HepG2 (cell line): ENCODE measurements at regions not wholly inside any gene's neighbourhood (a gene's known extent, or its start where the extent isn't known, plus 50 kb on each side); places are given as distances from the start of the nearest gene placed in this dataset.

ENCODE experiments used
- ATAC-seq: fragments of 200-7000 bp; cut with Tn5 transposase; 3 replicates; pipeline ENCODE4 v1.9.1; 2020; ENCODE audit warnings: mild to moderate bottlenecking, moderate library complexity
- BruUV-seq: library from RNA; stranded (reverse); fragments of 400-500 nt; replicated peaks from 2 replicates; lab custom pipeline; 2021; lab: Mats Ljungman, UMichigan
- CTCF ChIA-PET: fragments of 300-600 bp; formaldehyde crosslinking; extraction: SDS; loops from one replicate; lab custom pipeline; 2021; ENCODE audit warnings: low total read pairs, inconsistent platforms, low intra/inter-chr PET ratio; lab: Yijun Ruan, JAX
- POLR2A ChIA-PET: fragments of 350-600 bp; sonication (Branson Sonifier 250); formaldehyde crosslinking; loops from one replicate; lab custom pipeline; 2020; ENCODE audit warnings: antibody characterized with exemption, inconsistent platforms; lab: Yijun Ruan, JAX
- DNase-seq: peaks from one replicate; pipeline ENCODE4 v3.0.0-alpha.2; 2015; ENCODE audit warnings: low spot score
- FAIRE-seq: peaks from 3 replicates; lab custom pipeline; 2011; peaks lifted over from hg19 to GRCh38; lab: Jason Lieb, UNC
- H2AFZ ChIP-seq: one replicate; pipeline ENCODE4 v1.6.1; 2011; ENCODE audit warnings: low read length, inconsistent platforms
- H3K27ac ChIP-seq: fragments of 300-600 bp; 3 replicates; pipeline ENCODE4 v1.8.0; 2011; ENCODE audit warnings: mixed run types, mild to moderate bottlenecking, mixed read lengths, low read length, inconsistent platforms; ENCODE audit not compliant: insufficient read depth; ENCODE audit errors: extremely low read length
- H3K27me3 ChIP-seq, 2 experiments: fragments of 200-600 bp in 1 of 2; 2 replicates in 1 of 2; 3 replicates in 1 of 2; pipeline versions ENCODE4 v1.6.0 to v1.8.0; 2011; ENCODE audit warnings: low read length in 2 of 2, mild to moderate bottlenecking in 2 of 2, moderate library complexity in 2 of 2, inconsistent platforms in 1 of 2; ENCODE audit not compliant: insufficient read depth in 2 of 2, control insufficient read depth in 1 of 2
- H3K36me3 ChIP-seq, 2 experiments: fragments of 200-600 bp in 1 of 2; replicated peaks in 1 of 2; 2 replicates in 1 of 2; 3 replicates in 1 of 2; pipeline versions ENCODE4 v1.5.1 to v1.8.0; 2011; ENCODE audit warnings: low read length in 2 of 2, inconsistent platforms in 1 of 2; ENCODE audit not compliant: insufficient read depth in 2 of 2, control insufficient read depth in 1 of 2
- H3K4me1 ChIP-seq: 2 replicates; pipeline ENCODE4 v1.5.1; 2012; ENCODE audit warnings: low read length, inconsistent platforms; ENCODE audit not compliant: insufficient read depth
- H3K4me2 ChIP-seq: 2 replicates; pipeline ENCODE4 v1.6.0; 2011; ENCODE audit warnings: low read depth, low read length, inconsistent platforms
- H3K4me3 ChIP-seq, 3 experiments: fragments of 200-600 bp in 1 of 3; sonication (generic), shearing (Covaris generic) in 1 of 3; replicated peaks in 1 of 3; 2 replicates each; pipeline ENCODE4 v1.5.1; 2011 to 2016; ENCODE audit warnings: low read length in 3 of 3, inconsistent platforms in 2 of 3, low read depth in 2 of 3, mild to moderate bottlenecking in 2 of 3, control low read depth in 1 of 3, mixed read lengths in 1 of 3; ENCODE audit not compliant: insufficient read depth in 1 of 3
- H3K79me2 ChIP-seq: one replicate; pipeline ENCODE4 v1.6.1; 2011; ENCODE audit warnings: low read length, inconsistent platforms; ENCODE audit not compliant: insufficient read depth
- H3K9ac ChIP-seq: 2 replicates; pipeline ENCODE4 v1.6.0; 2011; ENCODE audit warnings: mild to moderate bottlenecking, low read depth, low read length, inconsistent platforms; ENCODE audit not compliant: insufficient read depth
- H3K9me3 ChIP-seq: 2 replicates; pipeline ENCODE4 v1.5.1; 2012; ENCODE audit warnings: mild to moderate bottlenecking, low read length
- H4K20me1 ChIP-seq: 2 replicates; pipeline ENCODE4 v1.6.0; 2011; ENCODE audit warnings: inconsistent platforms, mild to moderate bottlenecking, low read length, moderate library complexity; ENCODE audit not compliant: insufficient read depth
- CEBPB ChIP-seq: IDR thresholded peaks from 2 replicates; pipeline ENCODE4 v1.6.1; 2011; ENCODE audit warnings: low read depth, low read length, improper control_type of control experiment, borderline replicate concordance
- RFX1 ChIP-seq: fragments of 450-650 bp; IDR thresholded peaks from 2 replicates; pipeline ENCODE4 v1.6.1; 2017
- THAP8 ChIP-seq: sonication (generic); formaldehyde crosslinking; IDR thresholded peaks from 2 replicates; pipeline ENCODE4 v1.5.1; 2020; ENCODE audit warnings: missing genetic modification reagents, mild to moderate bottlenecking, borderline replicate concordance
- ZBTB39 ChIP-seq: sonication (generic); formaldehyde crosslinking; IDR thresholded peaks from 2 replicates; pipeline ENCODE4 v1.5.0; 2020; ENCODE audit warnings: missing genetic modification reagents
- ZNF143 ChIP-seq: sonication (generic); formaldehyde crosslinking; IDR thresholded peaks from 2 replicates; pipeline ENCODE4 v1.4.0; 2020; ENCODE audit warnings: missing genetic modification reagents
- ZNF724P ChIP-seq: sonication (generic); formaldehyde crosslinking; IDR thresholded peaks from 2 replicates; pipeline ENCODE4 v1.8.0; 2022; ENCODE audit warnings: missing genetic modification reagents, borderline replicate concordance
- ZNF737 ChIP-seq: sonication (generic); formaldehyde crosslinking; IDR thresholded peaks from 2 replicates; pipeline ENCODE4 v1.5.0; 2020; ENCODE audit warnings: missing genetic modification reagents, mild to moderate bottlenecking, borderline replicate concordance
- ZNF83 ChIP-seq: sonication (generic); formaldehyde crosslinking; IDR thresholded peaks from 2 replicates; pipeline ENCODE4 v1.4.0; 2020; ENCODE audit warnings: missing genetic modification reagents, mild to moderate bottlenecking, borderline replicate concordance
- WGBS: methylation state at CpG from one replicate; pipeline ENCODE4 v1.1.6; 2017; ENCODE audit warnings: low lambda C conversion rate; 5-methylcytosine and 5-hydroxymethylcytosine counted together
- in situ Hi-C: cut with HindIII; loops from 2 replicates; pipeline ENCODE4 v1.10.0; 2017; ENCODE audit warnings: low pct_unique_long_range_greater_than_20kb; ENCODE audit not compliant: extremely low pct_ligation_motif_present
- intact Hi-C: fragments of 100-400 bp; cut with micrococcal nuclease; formaldehyde crosslinking; loops from one replicate; pipeline ENCODE4 v1.10.0; 2022; ENCODE audit not compliant: unreplicated experiment
- TF ChIP-seq, protein P1 (sequence below): sonication (generic); formaldehyde crosslinking; IDR thresholded peaks from 2 replicates; pipeline ENCODE4 v1.5.0; 2020; ENCODE audit warnings: mild to moderate bottlenecking, missing genetic modification reagents
- TF ChIP-seq, protein P2 (sequence below): sonication (generic); formaldehyde crosslinking; IDR thresholded peaks from 2 replicates; pipeline ENCODE4 v1.8.0; 2022; ENCODE audit warnings: low read depth, missing genetic modification reagents

DNA sequence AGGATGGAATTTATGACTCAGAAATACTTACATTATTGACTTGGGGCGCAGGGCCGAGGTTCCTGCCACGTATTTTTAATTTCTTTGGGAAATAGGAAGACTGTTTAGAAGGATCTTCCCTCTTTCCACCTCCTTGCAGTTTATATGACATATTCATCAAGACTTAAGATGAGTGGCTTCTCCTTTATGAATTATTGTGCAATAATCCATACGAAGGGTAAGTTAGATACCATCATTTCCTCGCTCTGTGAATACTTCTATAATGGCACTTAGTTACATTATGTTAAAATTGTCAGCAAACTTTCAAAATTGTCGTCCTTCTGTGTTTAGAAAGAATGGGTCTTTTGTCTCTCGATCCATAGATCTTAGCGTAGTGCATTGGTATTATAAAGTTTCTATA lies 328.8 kb upstream of the UBE2E3 start:
- FAIRE-seq (no peak), ATAC-seq (no peak), DNase-seq (no peak)
- H3K4me3 ChIP-seq = no peak overlapping the region
- TF ChIP-seq, protein P1, sequence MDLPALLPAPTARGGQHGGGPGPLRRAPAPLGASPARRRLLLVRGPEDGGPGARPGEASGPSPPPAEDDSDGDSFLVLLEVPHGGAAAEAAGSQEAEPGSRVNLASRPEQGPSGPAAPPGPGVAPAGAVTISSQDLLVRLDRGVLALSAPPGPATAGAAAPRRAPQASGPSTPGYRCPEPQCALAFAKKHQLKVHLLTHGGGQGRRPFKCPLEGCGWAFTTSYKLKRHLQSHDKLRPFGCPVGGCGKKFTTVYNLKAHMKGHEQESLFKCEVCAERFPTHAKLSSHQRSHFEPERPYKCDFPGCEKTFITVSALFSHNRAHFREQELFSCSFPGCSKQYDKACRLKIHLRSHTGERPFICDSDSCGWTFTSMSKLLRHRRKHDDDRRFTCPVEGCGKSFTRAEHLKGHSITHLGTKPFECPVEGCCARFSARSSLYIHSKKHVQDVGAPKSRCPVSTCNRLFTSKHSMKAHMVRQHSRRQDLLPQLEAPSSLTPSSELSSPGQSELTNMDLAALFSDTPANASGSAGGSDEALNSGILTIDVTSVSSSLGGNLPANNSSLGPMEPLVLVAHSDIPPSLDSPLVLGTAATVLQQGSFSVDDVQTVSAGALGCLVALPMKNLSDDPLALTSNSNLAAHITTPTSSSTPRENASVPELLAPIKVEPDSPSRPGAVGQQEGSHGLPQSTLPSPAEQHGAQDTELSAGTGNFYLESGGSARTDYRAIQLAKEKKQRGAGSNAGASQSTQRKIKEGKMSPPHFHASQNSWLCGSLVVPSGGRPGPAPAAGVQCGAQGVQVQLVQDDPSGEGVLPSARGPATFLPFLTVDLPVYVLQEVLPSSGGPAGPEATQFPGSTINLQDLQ = no peak
- peak; percentile 87 for TF ChIP-seq CEBPB
- H3K27me3 ChIP-seq = no peaks in the 10 kb centered on the region
- no peaks in the 10 kb centered on the region for H3K79me2 ChIP-seq
- H3K4me1 ChIP-seq = no peaks in the 10 kb centered on the region
- no peaks in the 10 kb centered on the region for H3K9me3 ChIP-seq
- WGBS = 9% methylated on average over 8 of the region's 8 CpGs
- in situ Hi-C loops = no loop called here
- H3K9ac ChIP-seq = no peak overlapping the region
- intact Hi-C loops = no loop called here
- no peaks in the 10 kb centered on the region for H3K36me3 ChIP-seq
- H3K4me2 ChIP-seq = no peak overlapping the region
- H3K27ac ChIP-seq = no peak overlapping the region
- H4K20me1 ChIP-seq = no peaks in the 10 kb centered on the region
- ChIA-PET POLR2A (no interaction called here), CTCF (no interaction called here)
- no TSS peak for BruUV-seq
- no peak overlapping the region for H2AFZ ChIP-seq

DNA sequence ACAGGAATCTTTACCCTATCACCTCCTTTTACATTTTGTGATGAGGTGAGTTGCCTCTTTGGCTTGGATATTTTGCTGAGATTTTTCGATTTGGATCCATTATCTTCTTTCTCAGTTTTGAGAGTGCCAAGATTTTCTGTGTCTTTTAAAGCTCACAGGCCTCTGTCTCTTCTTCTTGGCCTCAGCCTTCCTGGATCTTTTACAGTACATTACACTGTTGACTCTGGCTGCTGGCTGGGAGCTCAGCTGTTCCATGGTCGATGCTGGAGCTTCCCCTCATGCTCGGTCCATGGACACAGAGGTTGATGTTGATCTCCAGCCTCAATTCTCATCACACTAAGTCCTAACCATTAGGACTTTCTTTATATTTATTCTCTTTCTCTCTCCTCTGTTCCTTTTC lies 332.8 kb upstream of the UBE2E3 start:
- CTCF ChIA-PET = no interaction called here
- intact Hi-C loops = no loop called here
- in situ Hi-C loops = no loop called here
- TF ChIP-seq RFX1 (no peak), ZNF724P (CRISPR knock-in tag) (no peak), THAP8 (CRISPR knock-in tag) (no peak), ZBTB39 (CRISPR knock-in tag) (no peak), ZNF737 (CRISPR knock-in tag) (no peak), ZNF83 (CRISPR knock-in tag) (no peak), ZNF143 (CRISPR knock-in tag) (no peak)
- TF ChIP-seq, protein P2, sequence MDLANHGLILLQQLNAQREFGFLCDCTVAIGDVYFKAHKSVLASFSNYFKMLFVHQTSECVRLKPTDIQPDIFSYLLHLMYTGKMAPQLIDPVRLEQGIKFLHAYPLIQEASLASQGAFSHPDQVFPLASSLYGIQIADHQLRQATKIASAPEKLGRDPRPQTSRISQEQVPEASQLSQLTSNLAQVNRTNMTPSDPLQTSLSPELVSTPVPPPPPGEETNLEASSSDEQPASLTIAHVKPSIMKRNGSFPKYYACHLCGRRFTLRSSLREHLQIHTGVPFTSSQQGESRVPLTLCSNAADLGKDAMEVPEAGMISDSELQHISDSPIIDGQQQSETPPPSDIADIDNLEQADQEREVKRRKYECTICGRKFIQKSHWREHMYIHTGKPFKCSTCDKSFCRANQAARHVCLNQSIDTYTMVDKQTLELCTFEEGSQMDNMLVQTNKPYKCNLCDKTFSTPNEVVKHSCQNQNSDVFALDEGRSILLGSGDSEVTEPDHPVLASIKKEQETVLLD = no peak

More for the DNA sequence above, 332.8 kb upstream of the UBE2E3 start:
- DNase-seq (no peak), ATAC-seq (no peak), FAIRE-seq (no peak)
- Histone ChIP-seq H3K4me3 (no peak overlapping the region), H4K20me1 (no peaks in the 10 kb centered on the region), H3K27ac (no peak overlapping the region), H3K36me3 (no peaks in the 10 kb centered on the region), H3K9ac (no peak overlapping the region), H3K9me3 (no peaks in the 10 kb centered on the region), H3K79me2 (no peaks in the 10 kb centered on the region), H3K4me2 (no peak overlapping the region), H3K27me3 (no peaks in the 10 kb centered on the region), H3K4me1 (no peaks in the 10 kb centered on the region), H2AFZ (no peak overlapping the region)
- 0% methylated on average over 3 of the region's 3 CpGs for WGBS
- POLR2A ChIA-PET = no interaction called here
- no TSS peak for BruUV-seq
